GM20000 (cell line): ENCODE measurements at regions not wholly inside any gene's neighbourhood (a gene's known extent, or its start where the extent isn't known, plus 50 kb on each side); places are given as distances from the start of the nearest gene placed in this dataset.
"Not testable (repeated sequence)": the region's sequence is repeated elsewhere in the genome, so short reads cannot be mapped to it uniquely, and the experiment has no call there.

Source experiments
- DNase-seq: peaks from one replicate; pipeline ENCODE4 v3.0.0; 2012; ENCODE audit warnings: low spot score
- TF ChIP-seq, protein P1 (sequence below): IDR thresholded peaks from 2 replicates; pipeline ENCODE4 v1.5.1; 2012; ENCODE audit warnings: mild to moderate bottlenecking, control low read depth; ENCODE audit errors: extremely low read depth, missing control alignments

DNA sequence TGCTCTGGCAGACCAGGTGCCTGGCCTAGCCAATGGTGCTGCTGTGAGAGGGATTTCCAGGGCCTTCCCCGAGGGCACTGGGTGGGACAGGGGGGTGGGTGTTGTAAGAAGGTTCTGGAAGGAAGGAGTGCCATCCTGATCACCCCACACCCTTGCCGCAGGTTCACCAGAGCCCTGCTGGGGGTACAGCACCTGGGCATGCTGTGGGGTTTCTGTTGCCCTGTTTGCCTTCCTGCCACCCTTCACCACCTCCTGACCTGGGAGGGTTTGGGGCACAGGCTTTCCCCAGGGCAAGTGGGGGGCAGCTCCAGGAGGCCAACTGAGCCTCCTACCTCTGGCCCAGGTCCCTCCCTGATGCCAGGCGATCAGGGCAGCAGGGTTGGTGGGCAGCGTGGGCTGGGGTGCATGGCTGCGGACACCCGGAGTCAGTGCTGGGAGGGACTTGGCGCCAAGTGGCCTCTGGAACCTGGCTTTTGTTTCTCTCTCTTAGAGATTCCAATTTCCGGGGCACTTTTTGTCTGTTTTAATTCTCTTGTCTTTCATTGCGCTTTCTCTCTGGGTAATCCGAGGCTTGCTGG, 318.8 kb downstream of the PTPRU start:
- DNase-seq, result no peak
- TF ChIP-seq, protein P1, sequence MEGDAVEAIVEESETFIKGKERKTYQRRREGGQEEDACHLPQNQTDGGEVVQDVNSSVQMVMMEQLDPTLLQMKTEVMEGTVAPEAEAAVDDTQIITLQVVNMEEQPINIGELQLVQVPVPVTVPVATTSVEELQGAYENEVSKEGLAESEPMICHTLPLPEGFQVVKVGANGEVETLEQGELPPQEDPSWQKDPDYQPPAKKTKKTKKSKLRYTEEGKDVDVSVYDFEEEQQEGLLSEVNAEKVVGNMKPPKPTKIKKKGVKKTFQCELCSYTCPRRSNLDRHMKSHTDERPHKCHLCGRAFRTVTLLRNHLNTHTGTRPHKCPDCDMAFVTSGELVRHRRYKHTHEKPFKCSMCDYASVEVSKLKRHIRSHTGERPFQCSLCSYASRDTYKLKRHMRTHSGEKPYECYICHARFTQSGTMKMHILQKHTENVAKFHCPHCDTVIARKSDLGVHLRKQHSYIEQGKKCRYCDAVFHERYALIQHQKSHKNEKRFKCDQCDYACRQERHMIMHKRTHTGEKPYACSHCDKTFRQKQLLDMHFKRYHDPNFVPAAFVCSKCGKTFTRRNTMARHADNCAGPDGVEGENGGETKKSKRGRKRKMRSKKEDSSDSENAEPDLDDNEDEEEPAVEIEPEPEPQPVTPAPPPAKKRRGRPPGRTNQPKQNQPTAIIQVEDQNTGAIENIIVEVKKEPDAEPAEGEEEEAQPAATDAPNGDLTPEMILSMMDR, result no peak

DNA sequence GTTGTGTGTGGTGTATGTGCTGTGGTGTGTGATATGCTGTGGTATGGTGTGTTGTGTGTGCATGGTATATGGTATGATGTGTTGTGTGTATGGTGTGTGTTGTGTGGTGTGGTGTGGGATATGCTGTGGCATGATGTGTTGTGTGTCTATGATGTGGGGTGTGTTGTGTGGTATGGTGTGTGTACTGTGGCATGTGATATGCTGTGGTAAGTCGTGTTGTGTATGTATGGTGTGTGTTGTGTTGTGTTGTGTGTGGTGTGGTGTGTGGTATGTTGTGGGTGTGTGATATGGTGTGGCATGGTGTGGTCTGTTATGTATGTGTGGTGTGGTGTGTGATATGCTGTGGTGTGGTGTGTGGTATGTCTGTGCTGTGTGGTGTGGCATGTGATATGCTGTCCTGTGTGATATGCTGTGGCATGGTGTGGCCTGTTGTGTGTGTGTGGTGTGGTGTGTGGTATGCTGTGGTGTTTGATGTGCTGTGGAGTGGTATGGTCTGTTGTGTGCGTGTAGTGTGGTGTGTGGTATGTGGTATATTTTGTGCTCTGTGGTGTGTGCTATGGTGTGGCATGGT, 318.0 kb downstream of the PTPRU start:
- TF ChIP-seq, protein P1, result no peak
- no peak for DNase-seq

DNA sequence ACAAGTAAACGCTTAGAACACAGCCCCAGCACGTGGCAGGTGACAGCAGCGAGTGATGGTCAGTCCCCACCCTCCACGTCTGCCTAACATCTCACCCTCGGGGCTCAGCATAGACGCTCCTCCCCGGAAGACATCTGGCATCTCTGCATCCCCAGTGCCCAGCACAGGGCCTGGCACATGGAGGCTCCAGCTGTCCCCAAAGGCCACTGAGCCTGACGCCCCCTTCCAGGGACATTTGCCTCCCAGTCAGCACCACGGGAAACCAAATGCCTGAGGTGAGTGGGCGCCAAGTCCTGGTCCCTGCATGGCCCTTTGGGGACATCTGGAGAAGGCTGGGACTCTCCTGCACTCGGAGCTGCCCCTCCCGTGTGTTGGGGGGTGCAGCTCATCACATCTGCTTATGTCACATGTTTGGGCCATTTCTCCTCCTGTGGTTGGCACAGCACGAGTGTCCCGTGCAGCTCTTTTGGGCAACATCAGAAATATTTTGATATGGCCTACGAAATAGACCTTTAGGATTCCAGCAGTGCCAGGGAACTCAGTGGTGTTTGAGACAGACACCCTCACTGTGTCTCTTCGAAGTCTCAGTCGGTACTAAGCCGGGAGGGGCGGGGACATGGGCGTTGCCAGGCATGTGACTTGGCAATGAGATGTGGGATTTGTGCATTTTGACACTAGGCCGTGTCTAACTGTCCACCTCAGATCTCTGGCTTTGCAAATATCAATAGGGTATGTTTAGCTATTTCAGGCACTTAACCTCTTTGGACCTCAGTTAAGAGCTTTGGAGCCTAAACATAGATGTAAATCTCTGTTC, 315.0 kb downstream of the PTPRU start:
- TF ChIP-seq, protein P1, result no peak

DNA sequence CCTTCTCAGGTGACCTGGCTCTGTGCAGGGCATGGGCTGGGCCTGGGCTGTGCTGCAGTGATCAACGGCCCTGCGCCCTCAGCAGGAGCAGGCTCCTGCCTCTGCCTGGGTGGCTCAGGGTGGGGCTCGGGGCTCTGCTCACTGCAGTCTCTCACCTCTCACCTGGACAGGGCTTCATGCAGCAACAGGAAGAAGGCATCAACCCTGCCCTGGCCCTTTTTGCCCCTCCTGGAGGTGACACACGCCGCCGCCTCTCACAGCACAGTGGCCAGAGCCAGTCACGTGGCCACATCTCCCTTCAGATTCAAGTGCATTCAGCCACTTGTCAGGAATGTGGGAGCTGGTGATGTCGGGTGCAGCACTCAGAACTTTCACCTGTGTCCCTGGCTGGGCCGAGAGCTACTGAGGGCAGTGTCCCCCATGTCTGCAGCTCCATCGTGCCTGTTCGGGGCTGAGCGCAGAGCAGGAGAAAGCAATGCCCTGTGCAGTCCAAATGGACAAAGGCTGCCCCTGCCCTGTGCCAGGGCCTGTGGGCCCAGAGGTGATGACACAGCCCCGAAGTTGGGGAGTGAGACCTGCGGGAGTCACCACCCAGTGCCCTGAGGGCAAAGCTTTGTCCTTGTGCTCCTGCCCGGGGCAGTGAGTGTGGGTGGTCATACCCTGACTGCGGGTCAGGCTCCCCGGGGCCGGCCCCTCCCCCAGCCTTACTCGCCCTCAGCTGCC, 314.0 kb downstream of the PTPRU start:
- TF ChIP-seq, protein P1, result no peak
- no peak for DNase-seq

More for the DNA sequence above, 315.0 kb downstream of the PTPRU start:
- no peak for DNase-seq

DNA sequence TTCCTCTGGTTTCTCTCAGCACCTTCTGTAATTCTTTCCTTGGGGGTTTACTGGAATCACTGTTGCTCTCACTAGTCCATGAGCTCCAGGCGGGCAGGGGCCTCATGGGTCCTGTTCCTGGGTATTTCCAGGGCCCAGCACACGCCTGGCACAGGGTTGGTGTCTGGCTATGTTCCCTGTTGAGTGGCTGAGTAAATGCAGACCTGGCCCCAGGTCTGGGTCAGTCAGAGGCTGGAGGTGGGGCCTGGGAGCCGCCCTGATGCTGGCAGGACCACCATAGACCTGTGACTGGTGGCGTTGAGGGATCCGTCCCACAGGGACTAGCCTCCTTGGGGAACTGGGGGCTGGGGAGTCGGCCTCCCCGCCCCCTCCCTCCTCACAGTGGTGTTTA, 313.4 kb downstream of the PTPRU start:
- DNase-seq, result not testable (repeated sequence)

DNA sequence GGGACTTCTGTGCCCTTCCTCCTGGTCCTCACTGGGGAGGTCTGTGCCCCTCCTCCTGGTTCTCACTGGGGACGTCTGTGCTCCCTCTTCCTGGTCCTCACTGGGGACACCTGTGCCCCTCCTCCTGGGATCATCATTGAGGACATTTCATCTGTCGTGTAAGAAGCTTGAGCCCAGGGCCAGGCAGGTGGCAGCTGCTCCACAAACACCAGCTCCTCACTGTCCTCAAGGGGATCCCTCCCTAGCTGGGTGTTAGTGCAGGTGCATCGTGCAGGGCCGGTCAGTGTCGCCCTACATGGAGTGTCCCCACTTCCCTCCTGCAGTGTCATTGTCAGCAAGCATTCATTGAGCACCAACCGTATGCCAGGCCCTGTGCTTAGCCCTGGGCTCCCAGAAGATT, 312.7 kb downstream of the PTPRU start:
- TF ChIP-seq, protein P1, result no peak

DNA sequence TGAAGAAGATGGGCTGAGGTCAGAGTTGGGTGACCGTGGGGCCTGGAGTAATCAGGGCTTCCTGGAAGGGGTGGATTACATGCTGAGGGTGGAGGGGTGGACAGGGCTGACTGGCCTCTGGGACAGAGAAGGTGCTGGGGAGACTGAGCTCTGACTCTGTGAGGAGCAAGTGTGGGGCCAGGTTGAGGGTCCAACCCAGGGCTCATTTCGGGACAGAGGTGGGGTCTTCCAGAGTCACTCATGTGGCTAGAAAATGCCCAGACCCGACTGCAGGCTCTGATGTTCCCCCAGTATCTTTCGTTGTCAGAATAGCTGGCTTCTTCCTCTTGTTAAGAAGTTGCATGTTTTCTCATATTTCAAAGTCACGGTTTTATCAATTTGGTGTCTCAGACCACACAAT, 311.8 kb downstream of the PTPRU start:
- TF ChIP-seq, protein P1, result no peak
- no peak for DNase-seq

More for the DNA sequence above, 312.7 kb downstream of the PTPRU start:
- DNase-seq, result no peak
